GM12873 (cell line): ENCODE measurements at regions not wholly inside any gene's neighbourhood (a gene's known extent, or its start where the extent isn't known, plus 50 kb on each side); places are given as distances from the start of the nearest gene placed in this dataset.

ENCODE experiments used
- TF ChIP-seq, protein P1 (sequence below): IDR thresholded peaks from 2 replicates; pipeline ENCODE4 v1.5.1; 2012; ENCODE audit warnings: low read depth, mild to moderate bottlenecking, moderate library complexity, low read length, control low read depth; ENCODE audit not compliant: insufficient read depth; ENCODE audit errors: missing control alignments

DNA sequence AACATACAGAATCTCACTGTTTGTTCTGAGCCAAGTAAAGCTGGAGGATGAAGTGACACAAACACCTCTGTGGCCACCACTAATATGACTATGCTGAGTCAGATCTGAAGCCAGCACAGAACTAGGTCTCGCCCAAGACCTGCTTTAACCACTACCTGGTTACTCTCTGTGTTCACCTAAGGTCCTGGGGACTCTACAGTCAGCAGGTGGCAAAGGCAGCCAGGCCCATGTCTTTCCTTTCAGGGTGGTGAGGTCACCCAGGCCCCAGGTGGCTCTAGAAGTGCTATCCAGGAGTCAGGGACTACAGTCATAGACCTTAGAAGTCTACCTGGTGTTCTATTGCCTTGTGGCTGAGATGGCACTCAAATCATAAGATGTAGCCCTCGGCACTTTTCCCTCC, 287.9 kb upstream of the ARRDC4 start:
- TF ChIP-seq, protein P1, sequence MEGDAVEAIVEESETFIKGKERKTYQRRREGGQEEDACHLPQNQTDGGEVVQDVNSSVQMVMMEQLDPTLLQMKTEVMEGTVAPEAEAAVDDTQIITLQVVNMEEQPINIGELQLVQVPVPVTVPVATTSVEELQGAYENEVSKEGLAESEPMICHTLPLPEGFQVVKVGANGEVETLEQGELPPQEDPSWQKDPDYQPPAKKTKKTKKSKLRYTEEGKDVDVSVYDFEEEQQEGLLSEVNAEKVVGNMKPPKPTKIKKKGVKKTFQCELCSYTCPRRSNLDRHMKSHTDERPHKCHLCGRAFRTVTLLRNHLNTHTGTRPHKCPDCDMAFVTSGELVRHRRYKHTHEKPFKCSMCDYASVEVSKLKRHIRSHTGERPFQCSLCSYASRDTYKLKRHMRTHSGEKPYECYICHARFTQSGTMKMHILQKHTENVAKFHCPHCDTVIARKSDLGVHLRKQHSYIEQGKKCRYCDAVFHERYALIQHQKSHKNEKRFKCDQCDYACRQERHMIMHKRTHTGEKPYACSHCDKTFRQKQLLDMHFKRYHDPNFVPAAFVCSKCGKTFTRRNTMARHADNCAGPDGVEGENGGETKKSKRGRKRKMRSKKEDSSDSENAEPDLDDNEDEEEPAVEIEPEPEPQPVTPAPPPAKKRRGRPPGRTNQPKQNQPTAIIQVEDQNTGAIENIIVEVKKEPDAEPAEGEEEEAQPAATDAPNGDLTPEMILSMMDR = no peak

DNA sequence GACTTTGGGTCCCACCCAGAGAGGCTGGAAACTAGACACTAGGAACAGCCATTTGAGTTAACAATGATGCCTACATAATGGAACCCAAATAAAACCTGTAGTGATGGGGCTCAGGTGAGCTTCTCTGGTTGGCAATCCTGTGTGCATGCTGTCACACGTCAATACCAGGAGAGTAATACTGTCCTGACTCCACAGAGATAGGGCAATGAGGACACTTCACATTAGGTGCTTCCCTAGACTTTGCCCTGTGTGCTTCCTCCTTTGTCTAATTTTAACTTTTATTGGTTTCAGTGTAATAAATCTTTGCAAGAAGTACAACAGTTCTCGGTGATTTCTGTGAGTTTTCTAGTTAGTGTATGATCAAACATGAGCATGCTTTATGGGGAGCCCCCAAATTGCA, 281.8 kb upstream of the ARRDC4 start:
- TF ChIP-seq, protein P1 = no peak

DNA sequence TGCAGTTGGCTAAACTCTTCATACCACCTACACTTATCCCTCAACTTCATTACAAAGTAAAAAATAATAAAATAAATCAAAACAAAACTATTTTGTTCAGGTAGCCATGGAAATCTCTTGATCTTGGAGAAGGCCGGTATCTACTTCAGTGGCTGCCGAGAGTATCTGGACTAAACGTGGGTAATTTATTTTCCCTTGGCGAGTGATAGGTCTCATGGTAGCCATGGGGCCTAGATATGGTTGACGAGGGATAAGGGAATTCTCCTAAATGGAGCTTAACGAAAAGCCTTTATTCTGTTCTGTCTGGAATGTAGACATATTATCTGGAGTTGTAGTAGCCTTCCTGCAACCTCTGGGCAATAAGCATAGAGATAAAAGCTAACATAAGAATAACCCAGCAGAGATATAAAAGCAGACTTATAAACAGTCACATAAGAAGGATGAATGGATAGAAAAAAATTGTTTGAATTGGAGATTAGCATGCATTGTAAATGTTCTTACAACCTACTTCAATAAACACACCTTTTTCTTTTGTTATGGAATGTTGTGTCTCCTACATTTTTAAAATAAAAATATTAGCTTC, 281.3 kb upstream of the ARRDC4 start:
- TF ChIP-seq, protein P1 = no peak

DNA sequence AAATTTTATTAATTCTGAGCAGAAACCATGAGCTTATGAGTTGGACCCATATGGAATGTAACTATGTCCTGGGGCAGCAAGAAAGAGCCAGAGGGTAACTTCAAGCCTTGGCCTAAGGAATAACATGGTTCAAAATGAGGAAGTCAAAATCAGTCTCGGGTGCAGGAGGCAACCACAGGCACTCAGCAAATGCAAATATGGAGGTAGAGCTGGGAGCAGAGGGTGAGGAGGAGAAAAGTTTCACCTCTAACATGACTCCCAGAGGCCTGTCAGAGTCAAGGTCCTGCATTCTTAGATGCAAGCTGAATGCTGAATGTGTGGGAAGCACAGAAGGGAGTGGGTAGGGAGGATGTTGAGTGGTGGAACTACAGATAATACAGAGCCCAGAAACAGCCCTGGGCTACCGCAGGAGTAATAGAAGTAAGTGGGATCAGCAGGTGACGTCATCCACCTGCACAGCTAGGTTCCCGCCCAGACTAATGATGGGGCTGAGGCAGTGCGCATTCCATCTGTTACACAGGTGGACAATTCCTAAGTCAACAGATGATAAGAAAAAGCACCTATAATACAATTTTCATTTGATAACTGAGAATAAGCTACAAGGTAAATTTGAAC, 279.8 kb upstream of the ARRDC4 start:
- TF ChIP-seq, protein P1 = no peak

DNA sequence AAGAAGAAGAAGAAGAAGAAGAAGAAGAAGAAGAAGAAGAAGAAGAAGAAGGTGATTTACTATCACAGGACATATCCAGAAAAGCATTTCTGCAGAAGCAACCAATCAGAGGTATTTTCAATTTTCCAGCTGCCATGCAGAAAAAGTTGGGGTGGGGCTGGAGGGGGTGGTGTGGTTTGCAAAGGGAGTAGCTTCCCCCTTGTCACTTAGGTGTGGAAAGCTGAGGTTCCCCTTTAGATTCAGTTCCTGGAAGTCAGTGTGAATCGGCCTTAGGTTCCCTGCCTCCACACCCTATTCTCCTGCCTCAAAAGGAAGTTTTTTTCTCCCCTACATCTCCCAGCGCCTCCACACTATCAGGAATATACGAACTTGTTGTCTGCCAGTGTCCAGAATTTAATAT, 276.7 kb upstream of the ARRDC4 start:
- TF ChIP-seq, protein P1 = no peak

DNA sequence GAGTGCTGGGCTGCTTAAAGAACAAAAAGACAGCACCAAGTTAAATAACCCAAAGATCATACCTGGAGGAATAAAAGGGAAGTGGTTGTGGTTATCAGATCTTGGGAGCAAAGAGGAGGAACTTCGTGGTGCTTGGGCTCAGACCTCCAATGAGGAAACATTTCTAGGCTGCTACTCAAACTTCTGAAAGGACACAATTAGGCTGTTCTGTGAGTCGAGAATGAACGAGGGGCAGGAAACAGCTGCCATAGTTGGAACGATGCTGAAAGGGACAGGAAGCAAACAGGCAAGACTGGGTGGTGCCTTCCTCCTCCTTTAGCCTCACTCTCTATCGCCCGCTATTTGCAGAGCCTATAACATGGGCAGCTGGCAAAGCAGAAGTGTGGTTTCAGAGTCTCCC, 276.3 kb upstream of the ARRDC4 start:
- TF ChIP-seq, protein P1 = no peak

DNA sequence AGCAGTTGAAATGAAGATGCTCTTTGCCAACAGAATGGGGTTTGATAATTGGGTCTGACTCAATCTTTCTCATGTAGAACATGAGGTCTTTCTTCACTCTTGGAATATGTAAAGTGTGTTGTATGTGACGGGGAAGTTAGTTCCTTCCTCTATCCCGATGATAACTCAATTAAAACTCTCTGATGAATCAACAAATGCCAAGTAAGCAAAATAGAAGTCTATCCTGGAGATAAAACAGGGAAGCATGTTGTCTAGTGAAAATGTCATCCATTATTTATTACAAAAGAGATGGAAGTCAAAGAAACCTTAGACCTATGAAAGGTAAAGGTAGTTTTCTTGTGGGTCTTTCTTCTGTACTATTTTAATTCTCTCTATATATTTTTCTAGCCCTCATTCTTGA, 274.2 kb upstream of the ARRDC4 start:
- TF ChIP-seq, protein P1 = no peak
